ENCODE measurements at regions not wholly inside any gene's neighbourhood (a gene's known extent, or its start where the extent isn't known, plus 50 kb on each side); places are given as distances from the start of the nearest gene placed in this dataset.
"Not testable (repeated sequence)": the region's sequence is repeated elsewhere in the genome, so short reads cannot be mapped to it uniquely, and the experiment has no call there.

GRCh38 chr9:118665226-118665919, 703.9 kb downstream of the BRINP1 start:
- FAIRE-seq: no peak

GRCh38 chr9:118670011-118670953, 699.0 kb downstream of the BRINP1 start:
- FAIRE-seq (no peak), DNase-seq (ENCODE audit: extremely low spot score, insufficient read length, low read depth) (no peak)

More at GRCh38 chr9:118665226-118665919, 703.9 kb downstream of the BRINP1 start:
- DNase-seq (ENCODE audit: extremely low spot score, insufficient read length, low read depth): no peak

- FAIRE-seq: no peak
- no peak for DNase-seq (ENCODE audit: extremely low spot score, insufficient read length, low read depth)
Observed at GRCh38 chr9:118674942-118675341, 694.3 kb downstream of the BRINP1 start.

- FAIRE-seq; DNase-seq (ENCODE audit: extremely low spot score, insufficient read length, low read depth): not testable (repeated sequence)
Observed at GRCh38 chr9:118677936-118678653, 691.1 kb downstream of the BRINP1 start.

GRCh38 chr9:118686959-118687358, 682.3 kb downstream of the BRINP1 start:
- FAIRE-seq (no peak), DNase-seq (ENCODE audit: extremely low spot score, insufficient read length, low read depth) (no peak)

GRCh38 chr9:118689280-118689679, 680.0 kb downstream of the BRINP1 start:
- FAIRE-seq (no peak), DNase-seq (ENCODE audit: extremely low spot score, insufficient read length, low read depth) (no peak)

GRCh38 chr9:118692613-118693012, 676.6 kb downstream of the BRINP1 start:
- FAIRE-seq: no peak
- no peak for DNase-seq (ENCODE audit: extremely low spot score, insufficient read length, low read depth)

GRCh38 chr9:118693645-118694044, 675.6 kb downstream of the BRINP1 start:
- DNase-seq (ENCODE audit: extremely low spot score, insufficient read length, low read depth) (no peak), FAIRE-seq (no peak)

- FAIRE-seq; DNase-seq (ENCODE audit: extremely low spot score, insufficient read length, low read depth): not testable (repeated sequence)
Observed at GRCh38 chr9:118695249-118695648, 674.0 kb downstream of the BRINP1 start.

GRCh38 chr9:118701985-118702384, 667.2 kb downstream of the BRINP1 start:
- FAIRE-seq: no peak

GRCh38 chr9:118711843-118712242, 657.4 kb downstream of the BRINP1 start:
- FAIRE-seq: no peak
- no peak for DNase-seq (ENCODE audit: extremely low spot score, insufficient read length, low read depth)

More at GRCh38 chr9:118701985-118702384, 667.2 kb downstream of the BRINP1 start:
- no peak for DNase-seq (ENCODE audit: extremely low spot score, insufficient read length, low read depth)

- DNase-seq (ENCODE audit: extremely low spot score, insufficient read length, low read depth) (no peak), FAIRE-seq (no peak)
Observed at GRCh38 chr9:118721276-118721675, 648.0 kb downstream of the BRINP1 start.

GRCh38 chr9:118721923-118722322, 647.3 kb downstream of the BRINP1 start:
- no peak for DNase-seq (ENCODE audit: extremely low spot score, insufficient read length, low read depth)
- no peak for FAIRE-seq

GRCh38 chr9:118729981-118730380, 639.3 kb downstream of the BRINP1 start:
- DNase-seq (ENCODE audit: extremely low spot score, insufficient read length, low read depth) (no peak), FAIRE-seq (no peak)

- no peak for DNase-seq (ENCODE audit: extremely low spot score, insufficient read length, low read depth)
- FAIRE-seq: no peak
Observed at GRCh38 chr9:118732998-118733397, 636.2 kb downstream of the BRINP1 start.

GRCh38 chr9:118734696-118735095, 634.5 kb downstream of the BRINP1 start:
- DNase-seq (ENCODE audit: extremely low spot score, insufficient read length, low read depth) (no peak), FAIRE-seq (no peak)

- no peak for FAIRE-seq
Observed at GRCh38 chr9:118736406-118736805, 632.8 kb downstream of the BRINP1 start.

GRCh38 chr9:118751077-118751847, 618.0 kb downstream of the BRINP1 start:
- DNase-seq (ENCODE audit: extremely low spot score, insufficient read length, low read depth): no peak
- FAIRE-seq: no peak

More at GRCh38 chr9:118736406-118736805, 632.8 kb downstream of the BRINP1 start:
- DNase-seq (ENCODE audit: extremely low spot score, insufficient read length, low read depth): no peak

GRCh38 chr9:118751848-118752223, 617.4 kb downstream of the BRINP1 start:
- no peak for FAIRE-seq
- no peak for DNase-seq (ENCODE audit: extremely low spot score, insufficient read length, low read depth)
